NCI-H1417 treated with DMSO at 0.1 percent for 48 hours (cell line): ENCODE measurements at regions not wholly inside any gene's neighbourhood (a gene's known extent, or its start where the extent isn't known, plus 50 kb on each side); places are given as distances from the start of the nearest gene placed in this dataset.
"Not testable (repeated sequence)": the region's sequence is repeated elsewhere in the genome, so short reads cannot be mapped to it uniquely, and the experiment has no call there.

ENCODE experiments used
- DNase-seq: peaks from one replicate; lab custom pipeline; 2025; lab: John Stamatoyannopoulos, UW

DNA sequence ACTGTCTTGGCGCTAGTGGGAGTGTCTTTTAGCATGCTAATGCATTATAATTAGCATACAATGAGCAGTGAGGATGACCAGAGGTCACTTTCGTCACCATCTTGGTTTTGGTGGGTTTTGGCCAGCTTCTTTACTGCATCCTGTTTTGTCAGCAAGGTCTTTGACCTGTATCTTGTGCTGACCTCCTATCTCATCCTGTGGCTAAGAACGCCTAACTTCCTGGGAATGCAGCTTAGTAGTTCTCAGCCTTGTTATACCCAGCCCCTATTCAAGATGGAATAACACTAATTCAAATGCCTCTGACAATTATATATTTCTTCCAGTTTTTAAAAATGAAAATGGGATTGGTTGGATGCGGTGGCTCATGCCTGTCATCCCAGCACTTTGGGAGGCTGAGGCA, 92.0 kb upstream of the TMTC4 start:
- not testable (repeated sequence) for DNase-seq

DNA sequence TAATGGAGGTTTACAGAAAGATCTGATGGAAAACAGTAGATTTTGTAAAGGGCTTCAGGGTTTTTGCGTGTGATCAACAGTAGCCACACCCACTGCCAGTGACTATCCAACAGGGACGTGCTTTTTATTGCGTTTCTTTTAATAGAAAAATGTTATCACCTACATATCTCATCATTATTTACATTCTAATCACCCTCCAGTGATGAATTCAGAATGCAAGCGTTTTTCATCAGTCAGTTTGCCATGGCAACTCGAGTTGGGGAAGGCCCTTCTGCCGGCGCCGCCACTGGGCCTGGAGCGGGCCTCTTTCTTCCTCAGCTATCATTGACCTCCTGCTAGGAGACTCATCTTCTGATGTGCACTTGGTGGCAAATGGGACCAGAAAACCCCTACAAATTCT, 90.3 kb upstream of the TMTC4 start:
- no peak for DNase-seq

DNA sequence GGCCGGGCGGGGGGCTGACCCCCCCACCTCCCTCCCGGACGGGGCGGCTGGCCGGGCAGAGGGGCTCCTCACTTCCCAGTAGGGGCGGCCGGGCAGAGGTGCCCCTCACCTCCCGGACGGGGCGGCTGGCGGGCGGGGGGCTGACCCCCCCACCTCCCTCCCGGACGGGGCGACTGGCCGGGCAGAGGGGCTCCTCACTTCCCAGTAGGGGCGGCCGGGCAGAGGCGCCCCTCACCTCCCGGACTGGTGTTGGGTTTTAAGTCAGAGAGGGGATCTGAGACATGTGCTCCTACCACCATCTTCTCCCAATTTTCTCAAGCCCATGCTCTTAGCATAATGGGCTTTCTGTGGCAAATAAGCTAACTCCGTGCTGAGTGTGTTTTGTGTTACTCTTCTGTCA, 87.5 kb upstream of the TMTC4 start:
- not testable (repeated sequence) for DNase-seq

DNA sequence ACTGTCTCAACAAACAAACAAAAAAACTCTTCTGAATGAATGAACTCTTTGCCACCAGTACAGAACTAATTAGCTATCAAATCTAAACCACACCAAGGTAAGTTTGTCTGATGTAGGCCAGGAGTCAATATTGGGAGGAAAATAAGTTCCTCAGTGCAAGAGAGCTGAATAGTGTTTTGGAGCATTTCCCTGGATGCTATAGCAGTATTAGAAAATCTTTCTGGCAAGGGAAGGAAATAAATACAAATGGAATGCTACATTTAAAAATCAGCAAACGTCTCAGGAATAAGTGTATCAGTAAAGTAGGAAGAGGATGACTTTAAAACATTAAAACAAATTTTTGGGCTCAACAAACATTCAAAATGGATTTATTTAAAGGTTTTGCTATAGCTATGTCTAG, 81.3 kb upstream of the TMTC4 start:
- no peak for DNase-seq

DNA sequence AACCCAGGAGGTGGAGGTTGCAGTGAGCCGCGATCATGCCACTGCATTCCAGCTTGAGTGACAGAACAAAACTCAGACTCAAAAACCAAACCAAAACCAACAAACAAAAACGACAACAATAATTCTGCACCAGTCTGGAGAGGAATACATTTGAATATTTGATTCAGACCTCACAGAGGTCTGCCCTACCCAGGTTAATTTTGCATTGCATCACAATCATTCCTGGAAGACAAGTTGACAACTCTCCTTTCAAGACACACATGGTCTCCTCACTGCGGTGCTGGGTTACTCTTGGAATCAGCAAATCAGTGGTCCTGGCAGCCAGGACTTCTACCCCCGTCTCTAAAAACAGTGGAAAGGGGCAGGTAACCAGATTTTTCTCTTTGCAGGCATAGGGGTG, 79.9 kb upstream of the TMTC4 start:
- no peak for DNase-seq

DNA sequence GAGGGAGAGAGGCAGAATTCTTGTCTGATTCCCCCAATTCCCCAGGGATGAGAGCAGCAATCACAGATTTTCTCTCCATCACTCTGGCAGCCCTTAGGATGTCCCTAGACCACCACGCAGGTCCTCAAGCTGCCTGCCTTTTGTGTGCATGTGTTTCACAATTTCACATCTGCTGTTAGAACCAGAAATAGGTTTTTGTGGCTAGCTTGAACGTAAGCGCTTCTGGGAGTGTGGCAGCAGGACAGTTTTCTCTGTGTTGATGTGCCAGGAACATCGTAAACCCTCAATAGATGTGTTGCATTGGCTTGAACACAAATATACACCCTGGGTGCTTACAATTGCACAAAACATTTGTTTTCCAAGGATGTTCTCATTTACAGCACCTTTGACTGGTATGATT, 78.8 kb upstream of the TMTC4 start:
- DNase-seq, result no peak

DNA sequence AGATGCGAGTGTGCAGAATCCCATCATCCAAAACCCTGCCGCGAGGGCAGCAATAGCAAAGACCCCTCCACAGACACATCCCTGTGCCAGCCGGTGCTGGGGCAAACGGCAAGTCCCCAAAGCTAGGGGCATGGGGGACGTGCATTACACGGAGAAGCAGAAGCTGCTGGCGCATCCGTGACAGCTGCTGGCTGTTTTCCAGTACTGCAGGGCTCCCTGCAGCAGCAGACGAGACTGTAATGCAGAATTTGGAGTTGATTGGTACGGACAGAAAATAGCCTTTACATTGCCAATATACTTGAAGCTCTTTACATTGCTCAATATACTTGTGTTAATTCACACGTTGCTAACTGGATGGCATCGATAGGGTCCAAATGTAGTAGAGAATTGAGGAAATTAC, 77.2 kb upstream of the TMTC4 start:
- no peak for DNase-seq

DNA sequence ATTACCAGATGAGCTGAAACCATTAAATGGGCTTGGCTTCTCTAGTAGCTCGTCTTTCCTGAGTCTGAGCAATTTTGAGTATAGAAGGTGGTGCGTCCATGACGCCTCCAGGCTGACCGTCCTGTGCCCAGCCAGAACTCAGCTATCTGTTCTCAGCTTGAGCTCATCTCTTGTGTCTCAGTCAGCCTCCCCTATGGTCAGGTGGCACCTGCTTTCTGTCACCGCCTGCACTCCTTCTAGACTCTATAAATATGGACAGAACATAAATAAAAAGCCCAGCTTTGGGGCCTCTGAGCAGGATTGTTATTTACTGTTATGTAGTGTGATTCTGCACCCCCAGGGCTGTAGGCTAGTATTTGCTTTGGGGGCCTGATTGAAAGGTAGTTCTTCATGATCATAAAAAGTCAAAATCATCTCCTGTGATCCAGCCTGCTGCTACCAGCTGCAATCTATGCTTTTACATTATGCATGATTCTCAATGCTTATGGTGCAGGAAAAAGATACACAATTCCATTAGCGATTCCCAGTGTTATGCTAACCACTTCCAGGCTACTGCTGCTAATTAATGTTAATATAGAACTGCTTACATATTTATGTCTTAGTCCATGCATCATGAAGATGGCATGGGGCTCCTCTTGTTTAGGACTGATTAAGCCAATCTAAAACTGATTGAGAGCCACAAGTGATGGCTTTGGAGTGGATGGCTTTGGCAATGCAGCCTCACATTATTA, 72.5 kb upstream of the TMTC4 start:
- no peak for DNase-seq

DNA sequence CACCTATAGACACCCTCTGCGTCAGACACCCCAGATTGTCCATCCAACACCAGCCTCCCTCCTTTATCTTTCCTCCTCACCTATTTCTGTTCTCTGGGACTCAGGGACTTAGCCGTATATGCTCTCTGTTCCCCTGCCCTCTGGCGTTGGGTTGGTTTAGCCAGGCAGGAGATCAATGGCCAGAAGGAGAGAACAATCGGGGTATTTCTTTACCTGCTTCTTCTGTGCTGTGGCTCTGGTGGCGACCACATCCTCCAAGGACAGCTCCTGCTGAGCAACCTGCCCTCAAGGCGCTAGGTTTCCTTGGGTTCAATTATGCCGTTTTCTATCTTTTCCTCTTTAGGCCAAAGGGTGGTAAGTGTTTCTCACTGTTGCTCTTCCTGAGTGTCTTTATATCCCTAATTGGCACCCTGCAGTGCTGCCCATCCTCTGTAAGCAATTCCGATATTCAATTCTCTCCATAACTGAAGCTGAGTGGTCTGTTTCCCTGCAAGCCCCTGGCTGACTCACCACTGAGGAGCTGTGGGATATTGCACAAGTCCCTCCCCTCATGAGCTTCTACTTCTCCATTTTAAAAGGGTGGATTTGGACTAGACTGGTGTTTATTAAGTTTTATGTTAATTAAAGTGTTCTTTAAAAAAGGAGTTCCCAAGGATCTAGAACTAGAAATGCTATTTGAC, 63.7 kb upstream of the TMTC4 start:
- no peak for DNase-seq

DNA sequence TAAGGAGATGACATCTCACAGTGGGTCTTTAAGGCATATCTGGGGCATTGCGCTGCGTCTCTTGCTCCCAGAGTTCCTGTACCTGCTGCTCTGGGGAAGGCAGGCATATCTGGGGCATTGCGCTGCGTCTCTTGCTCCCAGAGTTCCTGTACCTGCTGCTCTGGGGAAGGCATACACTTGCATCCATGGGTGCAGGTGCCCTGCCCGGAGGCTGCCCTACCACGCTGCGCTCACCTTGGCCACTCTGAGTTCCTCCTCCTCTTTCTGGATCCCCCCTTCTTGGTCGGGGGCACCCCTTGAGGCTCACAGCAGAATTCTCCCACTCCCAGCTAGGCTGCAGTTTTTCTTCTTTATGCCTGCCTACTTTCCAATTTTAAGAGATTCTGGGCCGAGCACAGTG, 60.9 kb upstream of the TMTC4 start:
- DNase-seq, result no peak

DNA sequence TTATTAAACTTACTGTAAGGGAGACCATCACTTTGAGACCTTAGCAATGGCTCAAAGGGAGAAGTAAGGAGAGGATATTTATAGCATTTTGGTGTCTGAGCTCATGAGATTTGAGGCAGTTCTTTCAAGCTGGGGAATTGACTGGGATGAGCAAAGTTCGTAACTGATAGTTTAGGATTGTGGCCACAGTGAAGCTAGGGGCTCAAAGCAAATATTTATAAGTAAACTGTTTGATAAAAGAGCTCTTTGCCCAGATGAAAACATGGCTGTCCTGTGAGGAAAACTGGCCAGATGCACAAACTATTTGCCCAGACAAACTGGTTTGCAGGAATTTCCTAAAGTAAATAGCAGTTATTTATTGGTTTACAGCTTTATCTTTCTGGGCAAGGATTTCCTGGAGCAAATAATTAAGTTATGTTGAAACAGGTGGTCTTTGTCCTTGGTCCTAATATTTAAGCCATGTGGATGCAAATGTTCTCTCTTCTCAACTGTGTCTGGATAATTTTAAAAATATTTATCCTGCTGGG, 59.7 kb upstream of the TMTC4 start:
- no peak for DNase-seq

DNA sequence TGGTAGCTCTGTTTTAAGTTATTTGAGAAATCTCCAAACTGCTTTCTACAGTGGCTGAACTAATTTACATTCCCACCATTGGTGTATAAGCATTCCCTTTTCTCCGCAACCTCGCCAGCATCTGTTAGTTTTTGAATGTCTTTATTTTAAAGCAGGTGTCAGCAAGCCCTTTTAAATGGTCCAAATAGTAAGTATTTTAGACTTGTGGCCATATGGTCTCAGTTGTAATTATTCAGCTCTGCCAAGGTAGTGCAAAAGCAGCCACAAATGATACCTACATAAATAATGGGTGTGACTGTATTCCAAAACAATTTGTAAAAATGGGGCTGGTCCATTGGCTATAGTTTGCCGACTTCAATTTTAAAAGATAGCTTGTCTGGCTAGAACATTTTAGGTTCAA, 58.7 kb upstream of the TMTC4 start:
- DNase-seq, result no peak

DNA sequence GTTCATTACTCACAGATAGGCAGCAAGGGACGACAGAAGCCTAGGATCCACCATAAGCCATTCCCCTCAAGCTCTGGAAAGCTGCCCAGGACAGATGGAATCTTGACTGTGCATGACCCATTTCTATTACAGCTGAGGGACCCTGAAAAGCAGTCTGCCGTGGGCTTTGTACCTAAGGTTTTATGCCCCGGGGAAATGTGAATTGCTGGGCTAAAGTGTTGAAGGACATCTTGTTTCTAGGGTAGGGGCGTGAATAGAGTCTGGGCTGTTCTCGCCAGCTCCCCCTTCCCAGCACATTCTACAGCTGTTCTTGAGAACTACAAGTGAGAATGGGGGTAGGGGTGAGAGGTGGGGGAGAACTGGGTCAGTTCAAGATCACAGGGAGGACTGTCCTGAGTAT, 53.6 kb upstream of the TMTC4 start:
- DNase-seq, result no peak

DNA sequence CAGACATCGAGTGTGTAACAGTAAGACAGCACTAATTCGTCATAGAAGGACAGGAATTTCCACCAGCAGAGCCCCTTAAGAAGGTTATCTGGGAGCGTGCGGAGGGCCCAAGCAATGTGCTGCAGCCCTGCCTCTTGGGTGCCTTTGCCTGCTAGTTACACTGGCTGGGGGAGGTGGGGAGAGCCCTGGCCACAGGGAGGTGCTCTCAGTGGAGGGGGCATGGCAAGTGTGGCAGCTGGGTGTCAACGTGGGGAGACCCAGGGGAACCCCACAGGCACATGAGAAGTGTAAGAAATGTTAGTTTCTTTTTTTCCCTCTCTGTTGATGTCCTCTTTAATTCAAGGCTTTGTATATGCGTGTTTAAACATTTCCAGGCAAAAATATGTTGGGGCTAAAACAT, 50.9 kb upstream of the TMTC4 start:
- no peak for DNase-seq

DNA sequence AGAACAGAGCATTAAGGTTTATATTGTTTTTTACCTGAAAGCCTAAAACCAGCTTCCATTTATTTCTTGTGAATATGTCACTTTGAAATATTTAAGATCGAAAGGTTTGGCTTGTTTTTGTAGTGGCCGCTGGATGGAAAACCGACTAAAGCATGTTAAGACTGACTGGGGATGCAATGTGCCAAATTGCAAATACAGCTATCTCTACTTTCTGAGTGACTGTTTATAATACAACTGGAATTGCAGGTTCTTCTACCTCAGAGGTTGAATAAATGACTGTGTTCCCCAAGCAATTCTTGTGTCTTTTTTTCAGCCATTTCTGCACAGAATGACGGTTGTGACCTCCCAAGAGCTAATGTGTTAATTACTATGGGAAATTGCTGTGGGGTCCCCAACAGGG, 50.0 kb upstream of the TMTC4 start:
- no peak for DNase-seq
